A549 (cell line): ENCODE measurements at regions not wholly inside any gene's neighbourhood (a gene's known extent, or its start where the extent isn't known, plus 50 kb on each side); places are given as distances from the start of the nearest gene placed in this dataset.

ENCODE experiments used
- ATAC-seq, 2 experiments: fragments of 200-7000 bp in 1 of 2; fragments of >200 bp in 1 of 2; cut with Nextera tagmentation in 1 of 2; cut with Tn5 transposase in 1 of 2; 3 replicates each; pipeline versions ENCODE4 v1.8.0 to v1.9.1; 2018 to 2020; ENCODE audit warnings: mild to moderate bottlenecking in 1 of 2, moderate library complexity in 1 of 2
- CTCF ChIA-PET: fragments of 300-600 bp; sonication (Branson Sonifier 250); formaldehyde crosslinking; extraction: SDS; loops from one replicate; lab custom pipeline; 2021; ENCODE audit warnings: antibody characterized with exemption, inconsistent platforms; lab: Yijun Ruan, JAX
- POLR2A ChIA-PET: fragments of 350-600 bp; formaldehyde crosslinking; extraction: SDS; loops from one replicate; lab custom pipeline; 2021; ENCODE audit warnings: antibody characterized with exemption, inconsistent platforms; lab: Yijun Ruan, JAX
- DNase-seq, 2 experiments: peaks; one replicate each; pipeline versions ENCODE4 v3.0.0 to v3.0.0-alpha.2; 2011 to 2016; ENCODE audit warnings: low read depth in 1 of 2, low spot score in 1 of 2
- FAIRE-seq: peaks from 2 replicates; lab custom pipeline; 2011; peaks lifted over from hg19 to GRCh38; lab: Jason Lieb, UNC
- H3K27ac ChIP-seq, 2 experiments: fragments of >200 bp; sonication (Bioruptor Twin); formaldehyde crosslinking; 3 replicates each; pipeline ENCODE4 v1.5.1; 2016 to 2017
- H3K4me1 ChIP-seq: fragments of >200 bp; sonication (Bioruptor Twin); formaldehyde crosslinking; 3 replicates; pipeline ENCODE4 v1.6.1; 2016
- H3K4me2 ChIP-seq: fragments of >200 bp; sonication (Bioruptor Twin); formaldehyde crosslinking; 3 replicates; pipeline ENCODE4 v1.6.1; 2016
- H3K4me3 ChIP-seq: fragments of >200 bp; sonication (Bioruptor Twin); formaldehyde crosslinking; 3 replicates; pipeline ENCODE4 v1.5.1; 2016
- H3K9me3 ChIP-seq: fragments of >200 bp; sonication (Bioruptor Twin); formaldehyde crosslinking; 3 replicates; pipeline ENCODE4 v1.6.1; 2016
- ATOH8 ChIP-seq: fragments of 250-450 bp; sonication (Bioruptor Pico); IDR thresholded peaks from 2 replicates; pipeline ENCODE4 v1.5.0; 2020; ENCODE audit warnings: low read depth, mild to moderate bottlenecking, moderate library complexity
- BCL3 ChIP-seq: fragments of >200 bp; sonication (Bioruptor Twin); formaldehyde crosslinking; IDR thresholded peaks from 3 replicates; pipeline ENCODE4 v1.6.1; 2016
- CBX8 ChIP-seq: fragments of 200-600 bp; sonication (generic); IDR thresholded peaks from 2 replicates; pipeline ENCODE4 v1.6.1; 2016
- CTCF ChIP-seq: fragments of >200 bp; sonication (Bioruptor Twin); formaldehyde crosslinking; IDR thresholded peaks from 3 replicates; pipeline ENCODE4 v1.5.1; 2016
- EHF ChIP-seq: fragments of 250-450 bp; sonication (Bioruptor Pico); IDR thresholded peaks from 2 replicates; pipeline ENCODE4 v1.5.0; 2020; ENCODE audit warnings: mild to moderate bottlenecking
- EHMT2 ChIP-seq: fragments of 200-600 bp; sonication (generic); IDR thresholded peaks from 2 replicates; pipeline ENCODE4 v1.6.1; 2016; ENCODE audit warnings: antibody characterized with exemption, low read depth, mild to moderate bottlenecking, moderate library complexity
- FOSL2 ChIP-seq, 2 experiments: fragments of 450-650 bp in 1 of 2; fragments of >200 bp in 1 of 2; sonication (Bioruptor Twin) in 1 of 2; formaldehyde crosslinking; IDR thresholded peaks; 2 replicates each; pipeline versions ENCODE4 v1.5.0 to v1.6.1; 2016 to 2020; ENCODE audit warnings: mild to moderate bottlenecking in 1 of 2, moderate library complexity in 1 of 2
- GATA3 ChIP-seq: IDR thresholded peaks from 2 replicates; pipeline ENCODE4 v1.6.1; 2012; ENCODE audit warnings: borderline replicate concordance
- HDAC2 ChIP-seq: fragments of 200-600 bp; sonication (generic); IDR thresholded peaks from 2 replicates; pipeline ENCODE4 v1.6.1; 2016
- HES2 ChIP-seq: fragments of >200 bp; sonication (Bioruptor Twin); formaldehyde crosslinking; IDR thresholded peaks from 2 replicates; pipeline ENCODE4 v1.6.1; 2016
- HOXB13 ChIP-seq: fragments of 250-450 bp; sonication (Bioruptor Pico); IDR thresholded peaks from 2 replicates; pipeline ENCODE4 v1.5.0; 2020; ENCODE audit warnings: low read depth, mild to moderate bottlenecking, moderate library complexity
- JUNB ChIP-seq: fragments of >200 bp; sonication (Bioruptor Twin); formaldehyde crosslinking; IDR thresholded peaks from 2 replicates; pipeline ENCODE4 v1.6.1; 2016
- KDM1A ChIP-seq: fragments of 200-600 bp; sonication (generic); IDR thresholded peaks from 2 replicates; pipeline ENCODE4 v1.6.1; 2016; ENCODE audit warnings: low read depth, mild to moderate bottlenecking
- KDM5A ChIP-seq: fragments of 200-600 bp; sonication (generic); IDR thresholded peaks from 2 replicates; pipeline ENCODE4 v1.6.1; 2016; ENCODE audit warnings: antibody characterized with exemption, mild to moderate bottlenecking
- MAX ChIP-seq: IDR thresholded peaks from 2 replicates; pipeline ENCODE4 v1.6.1; 2012
- MYC ChIP-seq: IDR thresholded peaks from 2 replicates; pipeline ENCODE4 v1.6.1; 2012; ENCODE audit warnings: mild to moderate bottlenecking, inconsistent platforms, low read length, improper control_type of control experiment, borderline replicate concordance
- NR3C1 ChIP-seq: fragments of >200 bp; sonication (Bioruptor Twin); formaldehyde crosslinking; IDR thresholded peaks from 3 replicates; pipeline ENCODE4 v1.6.1; 2017
- POLR2A ChIP-seq: IDR thresholded peaks from 2 replicates; pipeline ENCODE4 v1.6.1; 2012; ENCODE audit warnings: mild to moderate bottlenecking, low read length
- POLR2AphosphoS2 ChIP-seq: conservative IDR thresholded peaks from 2 replicates; pipeline ENCODE4 v1.6.1; 2012; ENCODE audit warnings: low read length, improper control_type of control experiment, inconsistent platforms
- RAD21 ChIP-seq, 2 experiments: fragments of >200 bp in 1 of 2; sonication (Bioruptor Twin) in 1 of 2; formaldehyde crosslinking in 1 of 2; IDR thresholded peaks in 1 of 2; conservative IDR thresholded peaks in 1 of 2; 2 replicates in 1 of 2; 3 replicates in 1 of 2; pipeline ENCODE4 v1.6.1; 2012 to 2018; ENCODE audit warnings: inconsistent platforms in 1 of 2
- RARB ChIP-seq: fragments of 250-450 bp; sonication (Bioruptor Pico); IDR thresholded peaks from 2 replicates; pipeline ENCODE4 v1.8.0; 2021; ENCODE audit warnings: mild to moderate bottlenecking, moderate library complexity
- REST ChIP-seq: fragments of 200-600 bp; sonication (generic); IDR thresholded peaks from 2 replicates; pipeline ENCODE4 v1.6.1; 2016; ENCODE audit warnings: antibody characterized with exemption, mild to moderate bottlenecking, moderate library complexity
- SMC3 ChIP-seq: fragments of >200 bp; sonication (Bioruptor Twin); formaldehyde crosslinking; IDR thresholded peaks from 3 replicates; pipeline ENCODE4 v1.6.1; 2018; ENCODE audit warnings: inconsistent platforms
- TFCP2L1 ChIP-seq: fragments of 250-450 bp; sonication (Bioruptor Pico); IDR thresholded peaks from 2 replicates; pipeline ENCODE4 v1.5.0; 2021; ENCODE audit warnings: mild to moderate bottlenecking
- WGBS: methylation state at CpG from one replicate; pipeline ENCODE4 v1.1.6; 2017; ENCODE audit errors: missing lambda C conversion rate; 5-methylcytosine and 5-hydroxymethylcytosine counted together

GRCh38 chr17:13134076-13134475, 116.2 kb upstream of the ELAC2 start:
- FAIRE-seq, result peak; percentile 54
- H3K9me3 ChIP-seq, result no peaks in the 10 kb centered on the region
- no peak for ATAC-seq
- ChIA-PET CTCF (interaction anchor here (0.7 to 1.9 kb wide), 2 partner anchors 20 to 55 kb away, joined by 3 to 6 read pairs; no protein-coding TSS in a partner anchor), POLR2A (no interaction called here)
- DNase-seq, result no peak
- no peak for TF ChIP-seq TFCP2L1 (CRISPR knock-in tag)
- no peak for TF ChIP-seq KDM1A
- no peak for TF ChIP-seq SMC3
- TF ChIP-seq JUNB, result no peak
- TF ChIP-seq RARB, result no peak
- no peak for TF ChIP-seq POLR2AphosphoS2
- TF ChIP-seq HOXB13 (CRISPR knock-in tag), result no peak
- no peaks in the 10 kb centered on the region for H3K4me1 ChIP-seq
- no peak overlapping the region for H3K27ac ChIP-seq
- H3K4me3 ChIP-seq, result no peak overlapping the region
- WGBS, result 0% methylated on average over 1 of the region's 1 CpG
- no peak overlapping the region for H3K4me2 ChIP-seq

GRCh38 chr17:13131225-13131624, 113.4 kb upstream of the ELAC2 start:
- ChIA-PET CTCF (no interaction called here), POLR2A (no interaction called here)
- FAIRE-seq, result no peak
- no peak for ATAC-seq
- Histone ChIP-seq H3K9me3 (no peaks in the 10 kb centered on the region), H3K4me3 (no peak overlapping the region), H3K4me2 (no peak overlapping the region), H3K4me1 (no peaks in the 10 kb centered on the region), H3K27ac (no peak overlapping the region)
- WGBS, result 18% methylated on average over 5 of the region's 5 CpGs
- DNase-seq, result no peak
- TF ChIP-seq RAD21 (conservative IDR thresholded peaks at IDR 0.05 in 1 of 2, IDR thresholded peaks at IDR 0.05 in 1 of 2) (no peak), MAX (no peak), POLR2A (no peak), FOSL2 (IDR thresholded peaks at IDR 0.05) (no peak), FOSL2 (CRISPR knock-in tag; IDR thresholded peaks at IDR 0.05) (no peak), EHF (CRISPR knock-in tag) (no peak), REST (no peak), MYC (no peak), NR3C1 (no peak), GATA3 (no peak), CBX8 (no peak), HES2 (no peak), BCL3 (no peak), SMC3 (no peak), CTCF (no peak), ATOH8 (CRISPR knock-in tag) (no peak), KDM5A (no peak), EHMT2 (no peak), HDAC2 (no peak)
